ENCODE measurements at regions not wholly inside any gene's neighbourhood (a gene's known extent, or its start where the extent isn't known, plus 50 kb on each side); places are given as distances from the start of the nearest gene placed in this dataset.
A peak's percentile ranks its signal among the peaks of the same experiment; 100 is the strongest.
"Not testable (repeated sequence)": the region's sequence is repeated elsewhere in the genome, so short reads cannot be mapped to it uniquely, and the experiment has no call there.

- DNase-seq, result no peak
Measured at GRCh38 chr7:113783403-113783802, 135.4 kb downstream of the PPP1R3A start.

GRCh38 chr7:113775804-113776203 lies 143.0 kb downstream of the PPP1R3A start:
- no peak for DNase-seq

- peak; percentile 10 for DNase-seq
Measured at GRCh38 chr7:113775401-113775800, 143.4 kb downstream of the PPP1R3A start.

- DNase-seq, result peak; percentile 59
Measured at GRCh38 chr7:113774182-113774807, 144.5 kb downstream of the PPP1R3A start.

- no peak for DNase-seq
Measured at GRCh38 chr7:113770146-113770738, 148.6 kb downstream of the PPP1R3A start.

- no peak for DNase-seq
Measured at GRCh38 chr7:113768387-113768786, 150.4 kb downstream of the PPP1R3A start.

GRCh38 chr7:113764401-113765035 lies 154.3 kb downstream of the PPP1R3A start:
- DNase-seq, result no peak

GRCh38 chr7:113763226-113763625 lies 155.6 kb downstream of the PPP1R3A start:
- no peak for DNase-seq

GRCh38 chr7:113756250-113756649 lies 162.6 kb downstream of the PPP1R3A start:
- no peak for DNase-seq

GRCh38 chr7:113752689-113753088 lies 166.1 kb downstream of the PPP1R3A start:
- no peak for DNase-seq

- no peak for DNase-seq
Measured at GRCh38 chr7:113752289-113752688, 166.5 kb downstream of the PPP1R3A start.

- no peak for DNase-seq
Measured at GRCh38 chr7:113751547-113751946, 167.3 kb downstream of the PPP1R3A start.

- DNase-seq, result not testable (repeated sequence)
Measured at GRCh38 chr7:113748385-113748784, 170.4 kb downstream of the PPP1R3A start.

- DNase-seq, result not testable (repeated sequence)
Measured at GRCh38 chr7:113742946-113743431, 175.8 kb downstream of the PPP1R3A start.

GRCh38 chr7:113742377-113742776 lies 176.4 kb downstream of the PPP1R3A start:
- DNase-seq, result no peak

- no peak for DNase-seq
Measured at GRCh38 chr7:113731571-113731970, 187.2 kb downstream of the PPP1R3A start.

- DNase-seq, result peak; percentile 82
Measured at GRCh38 chr7:113730309-113730955, 188.4 kb downstream of the PPP1R3A start.

GRCh38 chr7:113727486-113727885 lies 191.3 kb downstream of the PPP1R3A start:
- no peak for DNase-seq

- no peak for DNase-seq
Measured at GRCh38 chr7:113722006-113722405, 196.8 kb downstream of the PPP1R3A start.

- DNase-seq, result no peak
Measured at GRCh38 chr7:113717739-113718138, 201.1 kb downstream of the PPP1R3A start.

GRCh38 chr7:113715981-113716856 lies 202.6 kb downstream of the PPP1R3A start:
- DNase-seq, result no peak

GRCh38 chr7:113715262-113715661 lies 203.5 kb downstream of the PPP1R3A start:
- DNase-seq, result no peak

Data from fibroblast of skin of abdomen (primary cell).